HG03159 (cell line): ENCODE measurements at regions not wholly inside any gene's neighbourhood (a gene's known extent, or its start where the extent isn't known, plus 50 kb on each side); places are given as distances from the start of the nearest gene placed in this dataset.
"Not testable (repeated sequence)": the region's sequence is repeated elsewhere in the genome, so short reads cannot be mapped to it uniquely, and the experiment has no call there.

ENCODE experiments used
- ATAC-seq: cut with Tn5 transposase; IDR thresholded peaks from one replicate; pipeline ENCODE4 v1.9.1; 2021; ENCODE audit warnings: mild to moderate bottlenecking, moderate library complexity; ENCODE audit not compliant: unreplicated experiment

- no peak for ATAC-seq
Observed at GRCh38 chr19:30267332-30267731, 104.9 kb upstream of the ZNF536 start.

- ATAC-seq, result no peak
Observed at GRCh38 chr19:30268601-30269000, 103.6 kb upstream of the ZNF536 start.

- no peak for ATAC-seq
Observed at GRCh38 chr19:30269638-30270037, 102.5 kb upstream of the ZNF536 start.

- no peak for ATAC-seq
Observed at GRCh38 chr19:30271816-30272215, 100.4 kb upstream of the ZNF536 start.

GRCh38 chr19:30272554-30272953, 99.6 kb upstream of the ZNF536 start:
- no peak for ATAC-seq

- no peak for ATAC-seq
Observed at GRCh38 chr19:30273184-30273583, 99.0 kb upstream of the ZNF536 start.

- no peak for ATAC-seq
Observed at GRCh38 chr19:30274987-30275386, 97.2 kb upstream of the ZNF536 start.

- ATAC-seq, result no peak
Observed at GRCh38 chr19:30276011-30276882, 95.9 kb upstream of the ZNF536 start.

- ATAC-seq, result no peak
Observed at GRCh38 chr19:30276883-30277280, 95.3 kb upstream of the ZNF536 start.

GRCh38 chr19:30277941-30278881, 94.0 kb upstream of the ZNF536 start:
- ATAC-seq, result no peak

GRCh38 chr19:30278882-30279254, 93.3 kb upstream of the ZNF536 start:
- ATAC-seq, result no peak

GRCh38 chr19:30280018-30280417, 92.2 kb upstream of the ZNF536 start:
- ATAC-seq, result no peak

GRCh38 chr19:30281906-30282305, 90.3 kb upstream of the ZNF536 start:
- no peak for ATAC-seq

- ATAC-seq, result no peak
Observed at GRCh38 chr19:30283556-30283955, 88.6 kb upstream of the ZNF536 start.

GRCh38 chr19:30284209-30284608, 88.0 kb upstream of the ZNF536 start:
- no peak for ATAC-seq

- ATAC-seq, result no peak
Observed at GRCh38 chr19:30284885-30285284, 87.3 kb upstream of the ZNF536 start.

- no peak for ATAC-seq
Observed at GRCh38 chr19:30286378-30286777, 85.8 kb upstream of the ZNF536 start.

- ATAC-seq, result no peak
Observed at GRCh38 chr19:30287259-30287658, 84.9 kb upstream of the ZNF536 start.

- no peak for ATAC-seq
Observed at GRCh38 chr19:30287973-30288372, 84.2 kb upstream of the ZNF536 start.

GRCh38 chr19:30288911-30289310, 83.3 kb upstream of the ZNF536 start:
- no peak for ATAC-seq

- no peak for ATAC-seq
Observed at GRCh38 chr19:30289336-30289735, 82.8 kb upstream of the ZNF536 start.

- ATAC-seq, result not testable (repeated sequence)
Observed at GRCh38 chr19:30290805-30291204, 81.4 kb upstream of the ZNF536 start.
